Endodermal cell (in vitro differentiated cells): ENCODE measurements at regions not wholly inside any gene's neighbourhood (a gene's known extent, or its start where the extent isn't known, plus 50 kb on each side); places are given as distances from the start of the nearest gene placed in this dataset.

ENCODE experiments used
- DNase-seq: peaks from one replicate; pipeline ENCODE4 v3.0.0-alpha.2; 2017
- H3K27ac ChIP-seq: 2 replicates; pipeline ENCODE4 v1.5.1; 2013; ENCODE audit warnings: mild to moderate bottlenecking, low read depth, low read length, moderate library complexity
- H3K27me3 ChIP-seq: 2 replicates; pipeline ENCODE4 v1.6.1; 2013; ENCODE audit warnings: mild to moderate bottlenecking, low read length, moderate library complexity; ENCODE audit not compliant: insufficient read depth, control insufficient read depth, poor library complexity, severe bottlenecking
- H3K36me3 ChIP-seq: 2 replicates; pipeline ENCODE4 v1.7.0; 2013; ENCODE audit warnings: mild to moderate bottlenecking, low read length, moderate library complexity; ENCODE audit not compliant: control insufficient read depth, insufficient read depth
- H3K4me1 ChIP-seq: one replicate; pipeline ENCODE4 v1.7.0; 2013; ENCODE audit warnings: low read length; ENCODE audit not compliant: control insufficient read depth, insufficient read depth
- H3K4me3 ChIP-seq: 2 replicates; pipeline ENCODE4 v1.5.1; 2013; ENCODE audit warnings: mild to moderate bottlenecking, low read length, moderate library complexity
- H3K9ac ChIP-seq: 2 replicates; pipeline ENCODE4 v1.6.1; 2013; ENCODE audit warnings: mild to moderate bottlenecking, low read length, moderate library complexity; ENCODE audit not compliant: poor library complexity, severe bottlenecking; ENCODE audit errors: extremely low read depth
- H3K9me3 ChIP-seq: 2 replicates; pipeline ENCODE4 v1.6.1; 2013; ENCODE audit warnings: mild to moderate bottlenecking, low read length, moderate library complexity; ENCODE audit not compliant: control insufficient read depth
- H3K27ac Mint-ChIP-seq: 2 replicates; pipeline ENCODE4 v1.8.0; 2020; ENCODE audit warnings: mixed read lengths
- H3K27me3 Mint-ChIP-seq: 2 replicates; pipeline ENCODE4 v1.8.0; 2021; ENCODE audit warnings: mild to moderate bottlenecking, mixed read lengths; ENCODE audit not compliant: insufficient read depth
- H3K36me3 Mint-ChIP-seq: 2 replicates; pipeline ENCODE4 v1.8.0; 2020; ENCODE audit warnings: low read depth, mixed read lengths
- H3K4me1 Mint-ChIP-seq: 2 replicates; pipeline ENCODE4 v1.8.0; 2020; ENCODE audit warnings: mixed read lengths
- H3K4me3 Mint-ChIP-seq: 2 replicates; pipeline ENCODE4 v1.8.0; 2020; ENCODE audit warnings: mild to moderate bottlenecking, moderate library complexity, mixed read lengths
- H3K9me3 Mint-ChIP-seq: 2 replicates; pipeline ENCODE4 v1.8.0; 2020; ENCODE audit warnings: mild to moderate bottlenecking, mixed read lengths
- WGBS, 2 experiments: methylation state at CpG; one replicate each; pipeline versions ENCODE4 v1.1.5 to v1.1.7; 2013; ENCODE audit warnings: missing lambda C conversion rate in 2 of 2, mixed read lengths in 1 of 2; ENCODE audit not compliant: insufficient coverage in 1 of 2, insufficient read length in 1 of 2; 5-methylcytosine and 5-hydroxymethylcytosine counted together
- TF ChIP-seq, protein P1 (sequence below): fragments of 200-600 bp; sonication (generic); conservative IDR thresholded peaks from 2 replicates; pipeline ENCODE4 v1.5.0; 2021; ENCODE audit warnings: antibody characterized with exemption, mild to moderate bottlenecking

DNA sequence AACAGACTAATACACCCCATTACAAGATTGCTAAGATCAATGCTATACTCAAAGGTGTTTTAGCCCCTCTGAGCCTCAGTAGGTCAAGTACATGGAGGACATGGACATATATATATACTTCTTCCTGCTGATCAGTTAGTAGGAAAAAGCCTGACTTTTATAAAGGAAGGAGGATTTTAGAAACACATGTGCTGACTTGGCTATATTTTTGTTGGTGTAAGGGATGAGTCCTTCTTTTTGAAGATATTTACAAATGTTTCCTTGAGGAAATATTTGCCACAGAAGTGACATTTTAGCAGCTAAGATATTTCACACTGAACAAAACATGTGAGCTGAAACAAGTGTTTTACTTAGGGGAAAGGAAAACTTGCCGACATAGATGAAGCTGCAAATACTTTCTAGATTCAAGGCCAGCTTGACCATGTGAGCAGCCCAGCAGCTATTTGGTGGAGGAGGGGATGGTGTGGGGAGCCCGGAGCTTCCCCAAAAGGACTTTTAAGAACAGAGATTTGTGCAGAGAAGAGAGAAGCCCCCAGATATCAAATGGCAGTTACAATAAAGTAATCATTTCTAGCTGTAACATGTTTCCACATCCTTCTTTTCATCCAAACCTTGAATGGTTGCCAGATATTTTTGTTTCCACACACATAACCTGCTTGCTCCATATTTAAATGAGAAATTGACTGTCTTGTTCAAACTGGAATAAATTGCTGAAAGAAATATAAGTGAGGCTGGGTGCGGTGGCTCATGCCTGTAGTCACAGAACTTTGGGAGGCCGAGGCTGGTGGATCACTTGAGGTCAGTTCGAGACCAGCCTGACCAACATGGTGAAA, 111.7 kb upstream of the NR2F2 start:
- no peak overlapping the region for H3K4me3 Mint-ChIP-seq
- WGBS, 2 experiments, result 87 to 96% methylated on average over 3 to 5 of the region's 5 CpGs
- TF ChIP-seq, protein P1, sequence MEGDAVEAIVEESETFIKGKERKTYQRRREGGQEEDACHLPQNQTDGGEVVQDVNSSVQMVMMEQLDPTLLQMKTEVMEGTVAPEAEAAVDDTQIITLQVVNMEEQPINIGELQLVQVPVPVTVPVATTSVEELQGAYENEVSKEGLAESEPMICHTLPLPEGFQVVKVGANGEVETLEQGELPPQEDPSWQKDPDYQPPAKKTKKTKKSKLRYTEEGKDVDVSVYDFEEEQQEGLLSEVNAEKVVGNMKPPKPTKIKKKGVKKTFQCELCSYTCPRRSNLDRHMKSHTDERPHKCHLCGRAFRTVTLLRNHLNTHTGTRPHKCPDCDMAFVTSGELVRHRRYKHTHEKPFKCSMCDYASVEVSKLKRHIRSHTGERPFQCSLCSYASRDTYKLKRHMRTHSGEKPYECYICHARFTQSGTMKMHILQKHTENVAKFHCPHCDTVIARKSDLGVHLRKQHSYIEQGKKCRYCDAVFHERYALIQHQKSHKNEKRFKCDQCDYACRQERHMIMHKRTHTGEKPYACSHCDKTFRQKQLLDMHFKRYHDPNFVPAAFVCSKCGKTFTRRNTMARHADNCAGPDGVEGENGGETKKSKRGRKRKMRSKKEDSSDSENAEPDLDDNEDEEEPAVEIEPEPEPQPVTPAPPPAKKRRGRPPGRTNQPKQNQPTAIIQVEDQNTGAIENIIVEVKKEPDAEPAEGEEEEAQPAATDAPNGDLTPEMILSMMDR, result no peak

DNA sequence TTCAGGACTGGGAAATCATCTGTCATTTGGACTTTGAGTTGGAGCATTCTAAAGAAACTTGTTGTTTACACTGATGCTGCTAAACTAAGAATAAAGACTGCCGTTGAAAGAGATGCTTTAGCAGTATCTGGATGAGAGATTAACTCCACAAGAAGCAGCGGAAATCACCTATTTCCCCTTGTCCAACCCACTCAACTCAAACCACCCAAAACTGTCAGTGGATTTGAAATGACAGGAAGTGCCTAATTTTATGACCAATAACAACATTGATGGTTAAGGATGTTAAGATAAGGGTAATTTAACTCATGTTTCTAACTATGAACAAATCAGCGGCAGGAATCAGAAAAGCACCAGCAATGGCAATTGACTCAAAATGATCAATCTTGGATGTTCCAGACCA, 110.8 kb upstream of the NR2F2 start:
- WGBS, 2 experiments, result 86 to 100% methylated on average over 1 to 3 of the region's 3 CpGs
- TF ChIP-seq, protein P1, result no peak
- no peaks in the 10 kb centered on the region for H3K9me3 Mint-ChIP-seq
- H3K4me3 Mint-ChIP-seq, result no peak overlapping the region
- no peak for DNase-seq
- no peak overlapping the region for H3K9ac ChIP-seq
- H3K36me3 Mint-ChIP-seq, result no peaks in the 10 kb centered on the region
- no peaks in the 10 kb centered on the region for H3K4me1 ChIP-seq
- no peak overlapping the region for H3K4me3 ChIP-seq
- H3K36me3 ChIP-seq, result no peaks in the 10 kb centered on the region
- H3K27ac ChIP-seq, result no peak overlapping the region
- H3K27me3 ChIP-seq, result no peaks in the 10 kb centered on the region
- H3K27ac Mint-ChIP-seq, result no peak overlapping the region
- H3K27me3 Mint-ChIP-seq, result peaks cover 37% of the 10 kb centered on the region
- no peaks in the 10 kb centered on the region for H3K4me1 Mint-ChIP-seq
- H3K9me3 ChIP-seq, result no peaks in the 10 kb centered on the region

More for the DNA sequence above, 111.7 kb upstream of the NR2F2 start:
- Histone ChIP-seq H3K36me3 (no peaks in the 10 kb centered on the region), H3K4me1 (no peaks in the 10 kb centered on the region), H3K27me3 (no peaks in the 10 kb centered on the region), H3K27ac (no peak overlapping the region), H3K9me3 (no peaks in the 10 kb centered on the region), H3K4me3 (no peak overlapping the region), H3K9ac (no peak overlapping the region)
- Mint-ChIP-seq H3K4me1 (no peaks in the 10 kb centered on the region), H3K27ac (no peak overlapping the region), H3K9me3 (no peaks in the 10 kb centered on the region), H3K27me3 (peaks cover 34% of the 10 kb centered on the region), H3K36me3 (no peaks in the 10 kb centered on the region)
- no peak for DNase-seq

DNA sequence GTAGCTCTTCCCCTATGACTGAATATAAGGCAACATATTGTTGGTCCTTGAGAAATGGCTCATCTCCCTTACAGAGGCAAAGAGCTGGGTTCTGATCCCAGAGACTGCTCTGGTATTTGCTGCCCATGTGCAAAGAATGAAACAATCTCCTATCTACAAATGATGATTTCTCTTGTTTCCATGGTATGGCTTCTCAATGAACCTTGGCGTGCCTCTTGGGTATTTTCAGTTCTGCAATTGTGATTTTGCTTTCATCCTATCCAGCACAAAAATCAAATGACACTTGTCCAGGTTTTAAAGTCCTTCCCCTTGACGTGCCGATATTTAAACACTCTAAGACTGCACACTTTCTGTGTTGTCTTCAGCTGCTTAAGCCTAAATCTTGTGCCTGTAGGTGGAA, 109.8 kb upstream of the NR2F2 start:
- no peaks in the 10 kb centered on the region for H3K36me3 ChIP-seq
- H3K4me3 Mint-ChIP-seq, result no peak overlapping the region
- H3K9ac ChIP-seq, result no peak overlapping the region
- WGBS, 2 experiments, result 92 to 100% methylated on average over 3 of the region's 3 CpGs
- peaks cover 4% of the 10 kb centered on the region for H3K4me1 ChIP-seq
- no peaks in the 10 kb centered on the region for H3K27me3 ChIP-seq
- H3K27ac ChIP-seq, result no peak overlapping the region
- DNase-seq, result no peak
- TF ChIP-seq, protein P1, result no peak
- H3K4me1 Mint-ChIP-seq, result peaks cover 4% of the 10 kb centered on the region
- H3K36me3 Mint-ChIP-seq, result no peaks in the 10 kb centered on the region
- H3K27ac Mint-ChIP-seq, result no peak overlapping the region
- no peak overlapping the region for H3K4me3 ChIP-seq
- peaks cover 39% of the 10 kb centered on the region for H3K27me3 Mint-ChIP-seq
- H3K9me3 ChIP-seq, result no peaks in the 10 kb centered on the region
- no peaks in the 10 kb centered on the region for H3K9me3 Mint-ChIP-seq
